GM12878 (cell line): ENCODE measurements at regions not wholly inside any gene's neighbourhood (a gene's known extent, or its start where the extent isn't known, plus 50 kb on each side); places are given as distances from the start of the nearest gene placed in this dataset.

Source experiments
- ATF7 ChIP-seq: fragments of 450-650 bp; IDR thresholded peaks from 2 replicates; pipeline ENCODE4 v1.6.1; 2016; ENCODE audit warnings: low read depth, mild to moderate bottlenecking
- BMI1 ChIP-seq: fragments of 450-650 bp; IDR thresholded peaks from 2 replicates; pipeline ENCODE4 v1.6.1; 2016; ENCODE audit warnings: mild to moderate bottlenecking, moderate library complexity, borderline replicate concordance
- CBX5 ChIP-seq: sonication (generic); IDR thresholded peaks from 2 replicates; pipeline ENCODE4 v1.6.1; 2016; ENCODE audit warnings: low read depth, moderate library complexity, mild to moderate bottlenecking, inconsistent platforms
- CEBPZ ChIP-seq: fragments of 150-350 bp; IDR thresholded peaks from 2 replicates; pipeline ENCODE4 v1.6.1; 2016; ENCODE audit warnings: low read depth, low read length
- EP300 ChIP-seq, 2 experiments: fragments of 150-350 bp in 1 of 2; IDR thresholded peaks; 2 replicates each; pipeline ENCODE4 v1.6.1; 2011 to 2012; ENCODE audit warnings: low read depth in 2 of 2, low read length in 2 of 2, borderline replicate concordance in 1 of 2, improper control_type of control experiment in 1 of 2, inconsistent platforms in 1 of 2; ENCODE audit not compliant: control insufficient read depth in 1 of 2
- EZH2 ChIP-seq: IDR thresholded peaks from 2 replicates; pipeline ENCODE4 v1.6.1; 2012; ENCODE audit warnings: low read depth, mild to moderate bottlenecking, control low read depth, inconsistent platforms, low read length, borderline replicate concordance; ENCODE audit not compliant: control insufficient read depth
- GABPA ChIP-seq: IDR thresholded peaks from 2 replicates; pipeline ENCODE4 v1.6.1; 2014; ENCODE audit warnings: antibody characterized with exemption, low read depth, mild to moderate bottlenecking, inconsistent platforms
- IKZF1 ChIP-seq: fragments of 450-650 bp; conservative IDR thresholded peaks from 2 replicates; pipeline ENCODE4 v1.6.1; 2017; ENCODE audit warnings: antibody characterized with exemption, mild to moderate bottlenecking
- IKZF2 ChIP-seq, 2 experiments: fragments of 450-650 bp; IDR thresholded peaks; 2 replicates each; pipeline ENCODE4 v1.6.1; 2017; ENCODE audit warnings: mild to moderate bottlenecking in 2 of 2, moderate library complexity in 2 of 2
- JUND ChIP-seq: IDR thresholded peaks from 2 replicates; pipeline ENCODE4 v1.6.1; 2012; ENCODE audit warnings: low read depth, mild to moderate bottlenecking, low read length, improper control_type of control experiment, moderate library complexity
- MEF2A ChIP-seq: IDR thresholded peaks from 2 replicates; pipeline ENCODE4 v1.6.1; 2011; ENCODE audit warnings: low read depth, mild to moderate bottlenecking, low read length, moderate library complexity; ENCODE audit not compliant: insufficient read depth
- MTA2 ChIP-seq: fragments of 450-650 bp; IDR thresholded peaks from 2 replicates; pipeline ENCODE4 v1.6.1; 2016; ENCODE audit warnings: low read depth, mild to moderate bottlenecking, moderate library complexity
- NBN ChIP-seq: fragments of 450-650 bp; IDR thresholded peaks from 2 replicates; pipeline ENCODE4 v1.6.1; 2016
- NFIC ChIP-seq: IDR thresholded peaks from 2 replicates; pipeline ENCODE4 v1.6.1; 2012; ENCODE audit warnings: low read depth, mild to moderate bottlenecking, inconsistent platforms, low read length, moderate library complexity
- PML ChIP-seq: IDR thresholded peaks from 2 replicates; pipeline ENCODE4 v1.6.1; 2012; ENCODE audit warnings: low read length, inconsistent platforms
- POLR2AphosphoS2 ChIP-seq: IDR thresholded peaks from 2 replicates; pipeline ENCODE4 v1.6.1; 2011; ENCODE audit warnings: low read depth, mild to moderate bottlenecking, low read length, improper control_type of control experiment, moderate library complexity
- RELB ChIP-seq: fragments of 450-650 bp; IDR thresholded peaks from 2 replicates; pipeline ENCODE4 v1.6.1; 2017; ENCODE audit warnings: low read depth, mild to moderate bottlenecking, moderate library complexity
- RUNX3 ChIP-seq: IDR thresholded peaks from 2 replicates; pipeline ENCODE4 v1.6.1; 2012; ENCODE audit warnings: low read length, inconsistent platforms
- SKIL ChIP-seq: fragments of 450-650 bp; IDR thresholded peaks from 2 replicates; pipeline ENCODE4 v1.6.1; 2017; ENCODE audit warnings: mild to moderate bottlenecking, low read depth, inconsistent platforms; ENCODE audit not compliant: poor library complexity, severe bottlenecking
- STAT1 ChIP-seq: fragments of 450-650 bp; conservative IDR thresholded peaks from 2 replicates; pipeline ENCODE4 v1.6.1; 2014; ENCODE audit warnings: antibody characterized with exemption, mild to moderate bottlenecking
- STAT3 ChIP-seq: IDR thresholded peaks from 2 replicates; pipeline ENCODE4 v1.6.1; 2011; ENCODE audit warnings: low read depth, low read length, improper control_type of control experiment
- YY1 ChIP-seq: IDR thresholded peaks from 2 replicates; pipeline ENCODE4 v1.6.1; 2011; ENCODE audit warnings: low read depth, mild to moderate bottlenecking, low read length
- ZBED1 ChIP-seq: IDR thresholded peaks from 2 replicates; pipeline ENCODE4 v1.6.1; 2016; ENCODE audit warnings: borderline replicate concordance

- TF ChIP-seq JUND (no peak), PML (0 out of 2 replicates have a peak, but pooled peaks have one; percentile 45), ZBED1 (no peak), GABPA (no peak), STAT3 (peak; percentile 83; the same call in 1 of the 2 replicates), CBX5 (peak; percentile 81; the same call in 1 of the 2 replicates), POLR2AphosphoS2 (no peak), IKZF1 (peak; percentile 98), RUNX3 (peak; percentile 67), YY1 (peak; percentile 75), RELB (peak; percentile 100), IKZF2 (IDR thresholded peaks at IDR 0.05) (peak; percentile 97 to 98), ATF7 (peak; percentile 89), NFIC (peak; percentile 73), MEF2A (peak; percentile 63; the same call in 1 of the 2 replicates), MTA2 (peak; percentile 83), BMI1 (0 out of 2 replicates have a peak, but pooled peaks have one; percentile 25), SKIL (peak; percentile 87), NBN (peak; percentile 80), STAT1 (no peak), EZH2 (no peak), CEBPZ (no peak), EP300 (IDR thresholded peaks at IDR 0.05; ENCODE audit: borderline replicate concordance in 1 of 2, control insufficient read depth in 1 of 2, low read depth in 2 of 2, low read length in 2 of 2) (peak; percentile 56 to 94)
These were observed 73.6 kb upstream of the ALDH1B1 start (continued) for GRCh38 chr9:38318759-38319495.
